NCI-H82 treated with DMSO at 0.1 percent for 48 hours (cell line): ENCODE measurements at regions not wholly inside any gene's neighbourhood (a gene's known extent, or its start where the extent isn't known, plus 50 kb on each side); places are given as distances from the start of the nearest gene placed in this dataset.

Experiments used
- DNase-seq: peaks from one replicate; lab custom pipeline; 2025; ENCODE audit not compliant: unreplicated experiment; lab: John Stamatoyannopoulos, UW

- no peak for DNase-seq
Observed at GRCh38 chr14:42460673-42461072, 854.0 kb downstream of the LRFN5 start.

- no peak for DNase-seq
Observed at GRCh38 chr14:42459171-42459685, 852.6 kb downstream of the LRFN5 start.

- DNase-seq: no peak
Observed at GRCh38 chr14:42441615-42442014, 834.9 kb downstream of the LRFN5 start.

- DNase-seq: no peak
Observed at GRCh38 chr14:42437809-42438208, 831.1 kb downstream of the LRFN5 start.

DNA sequence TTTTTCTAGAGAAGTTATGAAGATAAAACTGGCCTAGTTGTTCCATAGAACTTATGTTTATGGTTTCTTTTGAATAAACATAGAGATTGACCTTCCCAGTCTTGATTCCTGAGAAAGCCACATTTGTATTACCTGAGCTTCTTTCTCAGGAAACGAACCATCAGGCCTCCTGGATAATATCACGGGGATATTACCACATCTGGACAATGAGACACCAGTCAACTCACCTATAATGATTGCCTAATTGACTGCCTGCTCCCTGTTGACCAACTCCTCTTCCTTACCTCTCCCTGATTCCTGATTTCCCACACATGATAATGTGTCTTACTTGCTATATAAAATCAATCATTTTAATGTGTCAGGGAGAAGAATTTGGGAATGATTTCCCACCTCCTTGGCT lies 822.7 kb downstream of the LRFN5 start:
- DNase-seq: no peak

- no peak for DNase-seq
Observed at GRCh38 chr14:42428996-42429395, 822.3 kb downstream of the LRFN5 start.

- no peak for DNase-seq
Observed at GRCh38 chr14:42424501-42424900, 817.8 kb downstream of the LRFN5 start.

GRCh38 chr14:42421377-42422078 lies 814.9 kb downstream of the LRFN5 start:
- DNase-seq: no peak

DNA sequence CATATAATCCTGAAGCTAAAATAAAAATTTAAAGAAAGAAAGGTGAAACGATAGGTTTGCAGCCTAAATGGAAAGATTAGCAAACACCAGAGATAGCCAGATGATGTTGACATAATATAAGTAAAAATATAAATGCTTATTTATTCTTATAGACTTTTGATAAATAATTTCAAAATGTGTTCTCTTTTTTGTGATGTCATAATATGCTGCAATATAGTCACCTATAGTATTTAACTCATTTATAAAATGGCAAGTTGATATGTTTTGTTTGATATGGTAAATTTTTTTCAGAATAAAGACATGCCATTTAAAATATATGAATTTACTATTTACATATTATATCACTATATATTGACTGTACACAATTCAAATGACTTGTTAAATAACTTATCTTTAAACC lies 813.4 kb downstream of the LRFN5 start:
- DNase-seq: no peak

DNA sequence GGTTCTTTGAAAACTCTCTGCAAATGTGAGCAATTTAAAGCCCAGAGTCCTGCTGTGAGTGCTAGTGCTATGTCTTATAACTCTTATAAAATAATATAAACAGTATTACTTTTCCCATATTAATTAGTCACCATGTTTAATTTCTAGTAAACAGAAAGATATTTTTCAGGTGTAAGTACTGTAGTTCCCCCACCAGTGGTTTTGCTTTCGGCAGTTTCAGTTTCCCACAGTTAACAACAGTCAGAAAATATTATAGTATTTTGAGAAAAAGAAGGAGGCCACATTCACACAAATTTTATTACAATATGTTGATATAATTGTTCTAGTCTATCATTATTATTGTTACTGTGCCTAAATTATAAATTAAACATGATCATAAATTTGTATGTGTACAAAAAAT lies 800.5 kb downstream of the LRFN5 start:
- no peak for DNase-seq

- DNase-seq: no peak
Observed at GRCh38 chr14:42391146-42391834, 784.6 kb downstream of the LRFN5 start.

- no peak for DNase-seq
Observed at GRCh38 chr14:42378880-42379279, 772.2 kb downstream of the LRFN5 start.

- DNase-seq: no peak
Observed at GRCh38 chr14:42378274-42378673, 771.6 kb downstream of the LRFN5 start.

DNA sequence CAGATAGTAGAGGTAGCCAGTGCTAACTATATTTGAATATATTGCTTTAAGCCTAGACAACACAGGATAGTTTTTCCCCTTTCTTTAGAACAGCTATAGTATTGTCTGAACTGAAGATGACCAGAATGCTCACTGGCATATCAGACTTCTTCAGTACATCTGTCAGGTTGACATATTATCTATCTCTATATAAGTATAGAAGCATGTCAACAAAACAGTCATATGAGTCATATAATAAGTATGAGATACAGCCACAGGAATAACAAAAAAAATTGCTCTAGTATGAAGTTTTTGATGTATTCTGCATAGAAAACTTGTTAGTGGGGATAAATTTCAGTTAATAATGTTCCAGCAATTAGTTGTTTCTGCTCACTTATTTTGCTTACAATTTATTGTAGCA lies 767.7 kb downstream of the LRFN5 start:
- DNase-seq: no peak

- DNase-seq: no peak
Observed at GRCh38 chr14:42370056-42370455, 763.4 kb downstream of the LRFN5 start.

- no peak for DNase-seq
Observed at GRCh38 chr14:42368234-42368633, 761.6 kb downstream of the LRFN5 start.

- no peak for DNase-seq
Observed at GRCh38 chr14:42353315-42353714, 746.6 kb downstream of the LRFN5 start.

- no peak for DNase-seq
Observed at GRCh38 chr14:42335918-42336317, 729.2 kb downstream of the LRFN5 start.

DNA sequence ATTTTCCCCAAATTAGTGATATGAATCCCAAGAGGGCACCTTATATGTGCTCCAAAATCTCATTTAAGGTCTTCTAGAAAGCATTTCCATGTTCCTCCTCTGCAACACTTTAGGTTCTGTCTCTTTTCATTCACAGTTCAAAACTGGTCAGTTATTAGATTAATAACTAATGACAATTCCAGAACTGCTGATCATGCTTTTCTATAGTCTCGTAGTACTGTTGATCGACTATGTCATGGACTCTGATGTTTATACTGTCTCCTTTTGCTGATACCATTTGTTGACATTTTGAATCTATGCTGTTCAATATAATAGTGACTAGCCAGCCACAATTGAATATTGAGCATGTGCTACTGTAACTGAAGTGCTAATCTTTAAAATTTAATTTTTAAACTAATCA lies 728.3 kb downstream of the LRFN5 start:
- no peak for DNase-seq

GRCh38 chr14:42323426-42323825 lies 716.8 kb downstream of the LRFN5 start:
- no peak for DNase-seq

GRCh38 chr14:42322531-42323284 lies 716.0 kb downstream of the LRFN5 start:
- DNase-seq: no peak

DNA sequence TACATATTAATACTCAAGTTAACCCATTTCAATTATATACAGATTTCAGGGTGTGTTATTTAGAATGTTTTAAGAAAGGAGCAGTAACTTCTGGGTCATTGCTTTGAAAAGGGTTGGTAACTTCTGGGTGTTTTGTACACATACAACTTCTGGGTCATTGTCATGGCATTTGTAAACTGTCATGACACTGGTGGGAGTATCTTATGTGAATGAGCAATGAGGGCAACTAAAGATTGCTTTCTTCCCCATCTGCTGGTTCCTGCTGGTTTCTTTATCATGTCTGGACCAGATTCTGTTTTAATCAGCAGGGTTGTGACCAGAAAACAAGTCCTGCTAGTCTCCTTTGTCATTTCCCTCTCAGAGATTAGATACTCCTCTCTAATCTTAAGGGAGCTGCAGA lies 713.3 kb downstream of the LRFN5 start:
- no peak for DNase-seq
